GM23338 (cell line): ENCODE measurements at regions not wholly inside any gene's neighbourhood (a gene's known extent, or its start where the extent isn't known, plus 50 kb on each side); places are given as distances from the start of the nearest gene placed in this dataset.

Experiments used
- ATAC-seq: fragments of 200-7000 bp; cut with Tn5 transposase; 3 replicates; pipeline ENCODE4 v1.9.1; 2020
- DNase-seq: peaks from one replicate; pipeline ENCODE4 v3.0.0-alpha.2; 2015; ENCODE audit warnings: low spot score
- H2AFZ ChIP-seq: fragments of 200-600 bp; sonication (generic); 2 replicates; pipeline ENCODE4 v1.8.0; 2016; ENCODE audit warnings: antibody characterized with exemption, mild to moderate bottlenecking, moderate library complexity
- H3F3A ChIP-seq: fragments of 200-600 bp; sonication (generic); replicated peaks from 2 replicates; pipeline ENCODE4 v1.8.0; 2017; ENCODE audit warnings: antibody characterized with exemption, mixed run types, low read depth
- H3K27ac ChIP-seq: fragments of 200-600 bp; sonication (generic); 2 replicates; pipeline ENCODE4 v1.6.1; 2016; ENCODE audit warnings: low read depth
- H3K27me3 ChIP-seq: fragments of 200-600 bp; sonication (generic); 2 replicates; pipeline ENCODE4 v1.8.0; 2016; ENCODE audit warnings: mild to moderate bottlenecking, mixed run types, moderate library complexity; ENCODE audit not compliant: insufficient read depth
- H3K36me3 ChIP-seq: fragments of 200-600 bp; sonication (generic); 2 replicates; pipeline ENCODE4 v1.8.0; 2016; ENCODE audit warnings: mild to moderate bottlenecking; ENCODE audit not compliant: insufficient read depth
- H3K4me1 ChIP-seq: fragments of 200-600 bp; sonication (generic); 2 replicates; pipeline ENCODE4 v1.8.0; 2016; ENCODE audit warnings: mild to moderate bottlenecking, moderate library complexity; ENCODE audit not compliant: insufficient read depth
- H3K4me2 ChIP-seq: fragments of 200-600 bp; sonication (generic); 2 replicates; pipeline ENCODE4 v1.7.1; 2017; ENCODE audit warnings: mixed run types
- H3K4me3 ChIP-seq: fragments of 200-600 bp; sonication (generic); 2 replicates; pipeline ENCODE4 v1.6.1; 2016; ENCODE audit warnings: mixed run types
- H3K79me2 ChIP-seq: fragments of 200-600 bp; sonication (generic); replicated peaks from 2 replicates; pipeline ENCODE4 v1.8.0; 2017; ENCODE audit warnings: mild to moderate bottlenecking; ENCODE audit not compliant: insufficient read depth
- H3K9me2 ChIP-seq: fragments of 200-600 bp; sonication (generic); 2 replicates; pipeline ENCODE4 v1.8.0; 2017; ENCODE audit not compliant: insufficient read depth
- H4K20me1 ChIP-seq: fragments of 200-600 bp; sonication (generic); replicated peaks from 2 replicates; pipeline ENCODE4 v1.8.0; 2017; ENCODE audit warnings: mild to moderate bottlenecking; ENCODE audit not compliant: insufficient read depth
- H3K27ac Mint-ChIP-seq: 2 replicates; pipeline ENCODE4 v1.8.0; 2020; ENCODE audit warnings: inconsistent platforms, mild to moderate bottlenecking, moderate library complexity, mixed read lengths
- H3K27me3 Mint-ChIP-seq: 3 replicates; pipeline ENCODE4 v1.8.0; 2022; ENCODE audit warnings: low read depth, mild to moderate bottlenecking, moderate library complexity, mixed read lengths, inconsistent platforms; ENCODE audit not compliant: insufficient read depth, poor library complexity
- H3K36me3 Mint-ChIP-seq: 3 replicates; pipeline ENCODE4 v1.8.0; 2021; ENCODE audit warnings: low read depth, mild to moderate bottlenecking, inconsistent platforms, moderate library complexity, mixed read lengths
- H3K4me1 Mint-ChIP-seq: 3 replicates; pipeline ENCODE4 v1.8.0; 2020; ENCODE audit warnings: mild to moderate bottlenecking, inconsistent platforms, mixed read lengths
- H3K4me3 Mint-ChIP-seq: 3 replicates; pipeline ENCODE4 v1.8.0; 2021; ENCODE audit warnings: moderate library complexity, mild to moderate bottlenecking, inconsistent platforms, mixed read lengths
- H3K9me3 Mint-ChIP-seq: 3 replicates; pipeline ENCODE4 v1.8.0; 2020; ENCODE audit warnings: moderate library complexity, mild to moderate bottlenecking, inconsistent platforms, mixed read lengths
- CREB1 ChIP-seq: fragments of 250-450 bp; sonication (Bioruptor Pico); IDR thresholded peaks from 2 replicates; pipeline ENCODE4 v1.5.0; 2020; ENCODE audit warnings: low read depth, mild to moderate bottlenecking, moderate library complexity
- CTCF ChIP-seq, 2 experiments: fragments of 200-600 bp in 1 of 2; sonication (generic) in 1 of 2; conservative IDR thresholded peaks; 2 replicates each; pipeline versions ENCODE4 v1.5.1 to v1.6.1; 2016 to 2017; ENCODE audit warnings: antibody characterized with exemption in 2 of 2, low read depth in 2 of 2, mild to moderate bottlenecking in 2 of 2, moderate library complexity in 1 of 2
- ETS1 ChIP-seq: IDR thresholded peaks from 2 replicates; pipeline ENCODE4 v1.6.1; 2016; ENCODE audit warnings: antibody characterized with exemption
- JUNB ChIP-seq: IDR thresholded peaks from one replicate; pipeline ENCODE4 v1.6.1; 2016; ENCODE audit warnings: antibody characterized with exemption; ENCODE audit not compliant: unreplicated experiment
- POLR2AphosphoS5 ChIP-seq: IDR thresholded peaks from 2 replicates; pipeline ENCODE4 v1.6.1; 2016; ENCODE audit warnings: antibody characterized with exemption, low read depth
- ZNF114 ChIP-seq: fragments of 250-450 bp; sonication (Bioruptor Pico); IDR thresholded peaks from 2 replicates; pipeline ENCODE4 v1.5.0; 2020; ENCODE audit warnings: mild to moderate bottlenecking, moderate library complexity
- ZNF331 ChIP-seq: fragments of 250-450 bp; sonication (Bioruptor Pico); IDR thresholded peaks from 2 replicates; pipeline ENCODE4 v1.5.0; 2020; ENCODE audit warnings: low read depth, mild to moderate bottlenecking, moderate library complexity
- ZNF462 ChIP-seq: fragments of 250-450 bp; sonication (Bioruptor Pico); IDR thresholded peaks from 2 replicates; pipeline ENCODE4 v1.5.0; 2020; ENCODE audit warnings: mild to moderate bottlenecking, moderate library complexity

DNA sequence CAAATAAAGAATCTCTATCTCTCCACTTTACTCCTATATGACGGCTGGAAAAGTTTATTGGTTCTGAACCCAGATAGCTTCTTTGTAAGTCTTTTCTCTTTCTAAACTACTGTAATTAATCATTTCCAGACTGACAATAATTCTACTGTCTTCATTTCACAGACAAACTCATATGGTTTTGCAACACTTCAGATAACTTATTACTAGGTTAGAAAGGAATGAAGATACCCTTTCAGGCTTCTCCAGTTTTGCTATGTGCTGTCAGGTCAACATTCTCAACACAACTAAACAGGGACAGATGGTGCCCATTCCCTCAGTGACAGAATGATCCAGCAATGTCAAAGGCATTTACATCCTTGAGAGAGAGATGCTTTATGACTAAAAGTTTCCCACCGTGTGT lies 198.5 kb upstream of the ITGA4 start (continued):
- TF ChIP-seq ZNF462 (CRISPR knock-in tag) (no peak), ETS1 (no peak), CTCF (conservative IDR thresholded peaks at IDR 0.05; ENCODE audit: low read depth in 2 of 2) (no peak), POLR2AphosphoS5 (no peak), ZNF331 (CRISPR knock-in tag) (no peak), JUNB (no peak), CREB1 (CRISPR knock-in tag) (no peak), ZNF114 (CRISPR knock-in tag) (no peak)

DNA sequence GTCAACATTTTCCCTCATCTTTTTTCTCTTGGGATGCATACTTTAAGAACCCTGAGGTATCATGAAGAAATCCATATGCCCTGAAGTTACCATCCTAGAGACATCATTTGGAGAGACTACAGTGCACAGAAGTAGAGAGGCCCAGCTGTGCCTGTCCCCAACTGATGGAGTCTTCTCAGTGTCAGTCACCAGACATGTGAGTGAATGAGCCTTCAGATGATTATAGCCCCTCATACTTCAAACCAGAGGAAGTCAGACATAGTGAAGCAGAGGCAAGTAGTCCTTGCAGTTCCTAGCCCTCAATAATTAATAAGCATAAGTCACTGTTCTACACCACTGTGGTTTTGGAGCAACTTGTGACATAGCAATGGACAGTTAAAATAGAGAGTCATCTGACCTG lies 194.4 kb upstream of the ITGA4 start:
- Histone ChIP-seq H3K9me2 (no peaks in the 10 kb centered on the region), H4K20me1 (no peaks in the 10 kb centered on the region), H3K79me2 (no peaks in the 10 kb centered on the region), H3K27ac (no peak overlapping the region), H2AFZ (no peak overlapping the region), H3F3A (no peaks in the 10 kb centered on the region), H3K36me3 (no peaks in the 10 kb centered on the region), H3K4me1 (peaks cover 17% of the 10 kb centered on the region), H3K4me3 (no peak overlapping the region), H3K4me2 (no peak overlapping the region), H3K27me3 (no peaks in the 10 kb centered on the region)
- no peak overlapping the region for H3K4me3 Mint-ChIP-seq
- ATAC-seq = no peak
- no peaks in the 10 kb centered on the region for H3K36me3 Mint-ChIP-seq
- no peak overlapping the region for H3K27ac Mint-ChIP-seq
- DNase-seq = no peak
- H3K4me1 Mint-ChIP-seq = peaks cover 23% of the 10 kb centered on the region
- no peaks in the 10 kb centered on the region for H3K9me3 Mint-ChIP-seq
- H3K27me3 Mint-ChIP-seq = no peaks in the 10 kb centered on the region
- no peak for TF ChIP-seq ZNF462 (CRISPR knock-in tag)
